GM21381 (cell line): ENCODE measurements at regions not wholly inside any gene's neighbourhood (a gene's known extent, or its start where the extent isn't known, plus 50 kb on each side); places are given as distances from the start of the nearest gene placed in this dataset.

Source experiments
- ATAC-seq: cut with Tn5 transposase; IDR thresholded peaks from one replicate; pipeline ENCODE4 v1.9.1; 2021; ENCODE audit warnings: mild to moderate bottlenecking, moderate library complexity; ENCODE audit not compliant: unreplicated experiment

- no peak for ATAC-seq
Observed at GRCh38 chr3:28936154-28936553, 344.7 kb upstream of the RBMS3 start.

- peak; percentile 78 for ATAC-seq
Observed at GRCh38 chr3:28940530-28940929, 340.3 kb upstream of the RBMS3 start.

GRCh38 chr3:28940994-28941393, 339.9 kb upstream of the RBMS3 start:
- ATAC-seq, result no peak

- no peak for ATAC-seq
Observed at GRCh38 chr3:28947061-28947460, 333.8 kb upstream of the RBMS3 start.

- no peak for ATAC-seq
Observed at GRCh38 chr3:28947751-28948150, 333.1 kb upstream of the RBMS3 start.

GRCh38 chr3:28948685-28949084, 332.2 kb upstream of the RBMS3 start:
- no peak for ATAC-seq

- ATAC-seq, result no peak
Observed at GRCh38 chr3:28949580-28949979, 331.3 kb upstream of the RBMS3 start.

GRCh38 chr3:28950614-28951013, 330.3 kb upstream of the RBMS3 start:
- ATAC-seq, result no peak

- no peak for ATAC-seq
Observed at GRCh38 chr3:28951772-28952556, 328.9 kb upstream of the RBMS3 start.

- ATAC-seq, result no peak
Observed at GRCh38 chr3:28958656-28959055, 322.2 kb upstream of the RBMS3 start.

- no peak for ATAC-seq
Observed at GRCh38 chr3:28971156-28971555, 309.7 kb upstream of the RBMS3 start.

GRCh38 chr3:28972921-28973320, 307.9 kb upstream of the RBMS3 start:
- ATAC-seq, result no peak

- ATAC-seq, result no peak
Observed at GRCh38 chr3:28973609-28974008, 307.3 kb upstream of the RBMS3 start.

GRCh38 chr3:28978092-28978491, 302.8 kb upstream of the RBMS3 start:
- ATAC-seq, result no peak

- no peak for ATAC-seq
Observed at GRCh38 chr3:28980131-28980530, 300.7 kb upstream of the RBMS3 start.

GRCh38 chr3:28980631-28981030, 300.2 kb upstream of the RBMS3 start:
- no peak for ATAC-seq

- ATAC-seq, result peak; percentile 84
Observed at GRCh38 chr3:28982906-28983305, 298.0 kb upstream of the RBMS3 start.

- no peak for ATAC-seq
Observed at GRCh38 chr3:28986922-28987321, 293.9 kb upstream of the RBMS3 start.

- peak; percentile 91 for ATAC-seq
Observed at GRCh38 chr3:28989646-28990089, 291.2 kb upstream of the RBMS3 start.

GRCh38 chr3:28994161-28994905, 286.5 kb upstream of the RBMS3 start:
- ATAC-seq, result no peak

- ATAC-seq, result peak; percentile 99
Observed at GRCh38 chr3:29004885-29005599, 275.8 kb upstream of the RBMS3 start.

- ATAC-seq, result no peak
Observed at GRCh38 chr3:29005862-29006261, 275.0 kb upstream of the RBMS3 start.
